AG04449 (cell line): ENCODE measurements at regions not wholly inside any gene's neighbourhood (a gene's known extent, or its start where the extent isn't known, plus 50 kb on each side); places are given as distances from the start of the nearest gene placed in this dataset.

Experiments
- CTCF ChIA-PET: fragments of 350-600 bp; formaldehyde crosslinking; extraction: SDS; loops from one replicate; lab custom pipeline; 2021; ENCODE audit warnings: antibody characterized with exemption; lab: Yijun Ruan, JAX
- POLR2A ChIA-PET: fragments of 400-600, 350-600 bp; formaldehyde crosslinking; extraction: SDS; loops from one replicate; lab custom pipeline; 2020; ENCODE audit warnings: antibody characterized with exemption, inconsistent platforms; lab: Yijun Ruan, JAX
- DNase-seq: peaks from one replicate; pipeline ENCODE4 v3.0.0-alpha.2; 2010; ENCODE audit warnings: low read depth, low spot score
- H3K4me3 ChIP-seq: 2 replicates; pipeline ENCODE4 v1.5.1; 2011; ENCODE audit warnings: low read depth, mild to moderate bottlenecking, control low read depth, low read length
- CTCF ChIP-seq: IDR thresholded peaks from one replicate; pipeline ENCODE4 v1.5.1; 2011; ENCODE audit warnings: mild to moderate bottlenecking, moderate library complexity, low read length, control low read depth, inconsistent platforms; ENCODE audit not compliant: insufficient read depth; ENCODE audit errors: missing control alignments

- no peak overlapping the region for H3K4me3 ChIP-seq
- DNase-seq, result no peak
- no peak for TF ChIP-seq CTCF
- ChIA-PET CTCF (interaction anchor here (1.0 kb wide), 1 partner anchor 418 kb away, joined by 3 read pairs; no protein-coding TSS in a partner anchor), POLR2A (no interaction called here)
Observed at GRCh38 chr5:81842795-81843398, 92.0 kb upstream of the SSBP2 start.

- ChIA-PET POLR2A (no interaction called here), CTCF (interaction anchor here (0.9 to 4.2 kb wide), 20 partner anchors 10 to 414 kb away, joined by 3 to 30 read pairs (median 4); partner anchors contain the start of gene SSBP2)
- no peak overlapping the region for H3K4me3 ChIP-seq
- DNase-seq, result no peak
- no peak for TF ChIP-seq CTCF
Observed at GRCh38 chr5:81839034-81839433, 88.1 kb upstream of the SSBP2 start.

- ChIA-PET POLR2A (no interaction called here), CTCF (interaction anchor here (0.6 to 4.2 kb wide), 28 partner anchors 9 to 413 kb away, joined by 3 to 30 read pairs (median 4); partner anchors contain the start of gene SSBP2)
Observed at GRCh38 chr5:81838307-81838906, 87.5 kb upstream of the SSBP2 start.

GRCh38 chr5:81837667-81838306, 86.9 kb upstream of the SSBP2 start:
- no peak for TF ChIP-seq CTCF
- POLR2A ChIA-PET, result no interaction called here
- no peak overlapping the region for H3K4me3 ChIP-seq
- no peak for DNase-seq
- CTCF ChIA-PET, result interaction anchor here (0.6 to 4.2 kb wide), 26 partner anchors 8 to 413 kb away, joined by 3 to 30 read pairs (median 4); partner anchors contain the start of gene SSBP2

More at GRCh38 chr5:81838307-81838906, 87.5 kb upstream of the SSBP2 start:
- H3K4me3 ChIP-seq, result no peak overlapping the region
- no peak for DNase-seq
- peak; percentile 64 for TF ChIP-seq CTCF

- H3K4me3 ChIP-seq, result no peak overlapping the region
- TF ChIP-seq CTCF, result no peak
- ChIA-PET POLR2A (no interaction called here), CTCF (interaction anchor here (0.7 to 4.1 kb wide), 8 partner anchors 9 to 328 kb away, joined by 3 to 26 read pairs (median 5); no protein-coding TSS in a partner anchor)
- no peak for DNase-seq
Observed at GRCh38 chr5:81835814-81836367, 85.0 kb upstream of the SSBP2 start.
